ENCODE measurements at regions not wholly inside any gene's neighbourhood (a gene's known extent, or its start where the extent isn't known, plus 50 kb on each side); places are given as distances from the start of the nearest gene placed in this dataset.

DNA sequence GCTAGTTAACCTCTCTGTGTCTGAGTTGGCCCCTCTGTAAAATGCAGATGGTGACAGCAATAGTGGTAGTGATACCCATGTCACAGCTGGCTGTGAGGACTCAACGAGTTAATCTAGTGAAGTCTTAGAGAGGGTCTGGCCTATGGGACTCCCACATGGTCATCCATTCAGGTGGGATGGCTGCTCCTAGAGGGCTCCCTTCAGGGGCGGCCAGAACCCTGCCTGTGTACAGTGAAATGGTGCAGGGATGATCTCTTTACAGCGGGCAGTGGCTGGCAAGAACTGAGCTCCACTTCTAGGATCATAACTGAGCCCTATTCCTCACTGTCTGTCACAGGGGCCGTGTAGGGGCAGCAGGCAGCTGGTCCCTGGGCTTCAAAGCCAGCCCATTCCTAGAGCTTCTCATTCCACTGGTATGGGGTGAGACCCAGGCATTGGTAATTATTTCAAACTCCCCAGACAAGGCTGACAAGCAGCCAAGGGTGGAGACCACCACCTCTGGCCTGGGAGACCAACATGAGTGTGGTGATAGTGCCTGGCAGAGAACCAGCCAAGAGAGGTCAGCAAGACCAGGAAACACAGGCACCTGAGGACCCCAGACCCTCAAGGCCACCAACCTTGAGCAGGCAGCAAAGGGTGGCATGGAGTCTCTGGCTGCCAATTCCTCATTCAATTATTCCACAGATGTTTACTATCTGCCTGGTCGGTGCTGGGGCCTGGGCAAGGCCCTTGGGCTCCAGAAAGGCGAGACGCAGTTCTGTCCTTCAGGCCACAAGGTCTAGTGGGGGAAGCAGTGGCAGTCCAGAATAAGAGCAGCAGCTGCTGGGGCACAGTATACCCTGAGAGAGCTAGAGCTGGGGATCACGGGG lies 103.4 kb downstream of the MRPL14 start:
- Histone ChIP-seq H2AFZ (no peak overlapping the region), H3F3A (ENCODE audit: insufficient read depth, low read depth) (peaks cover 13% of the 10 kb centered on the region), H3K9me3 (ENCODE audit: insufficient read depth, low read depth) (no peaks in the 10 kb centered on the region), H3K9me2 (ENCODE audit: insufficient read depth) (no peaks in the 10 kb centered on the region), H3K36me3 (ENCODE audit: low read depth) (0 out of 2 replicates have a peak, but pooled peaks cover 2% of the 10 kb centered on the region), H3K79me2 (ENCODE audit: low read depth) (peaks cover 28% of the 10 kb centered on the region), H3K4me2 (no peak overlapping the region), H3K27me3 (ENCODE audit: insufficient read depth, low read depth) (no peaks in the 10 kb centered on the region), H3K27ac (no peak overlapping the region), H3K4me3 (no peak overlapping the region), H3K4me1 (replicated peaks; ENCODE audit: insufficient read depth) (peaks cover 28% of the 10 kb centered on the region), H4K20me1 (ENCODE audit: insufficient read depth) (no peaks in the 10 kb centered on the region)
- CTCF ChIA-PET, result no interaction called here
- intact Hi-C loops (cut with micrococcal nuclease; ENCODE audit: unreplicated experiment), result no loop called here
- POLR2A ChIA-PET (ENCODE audit: unreplicated experiment), result no interaction called here
- no peak for TF ChIP-seq EZH2 (IDR thresholded peaks at IDR 0.05; ENCODE audit: low read depth)
- TF ChIP-seq, protein P1, sequence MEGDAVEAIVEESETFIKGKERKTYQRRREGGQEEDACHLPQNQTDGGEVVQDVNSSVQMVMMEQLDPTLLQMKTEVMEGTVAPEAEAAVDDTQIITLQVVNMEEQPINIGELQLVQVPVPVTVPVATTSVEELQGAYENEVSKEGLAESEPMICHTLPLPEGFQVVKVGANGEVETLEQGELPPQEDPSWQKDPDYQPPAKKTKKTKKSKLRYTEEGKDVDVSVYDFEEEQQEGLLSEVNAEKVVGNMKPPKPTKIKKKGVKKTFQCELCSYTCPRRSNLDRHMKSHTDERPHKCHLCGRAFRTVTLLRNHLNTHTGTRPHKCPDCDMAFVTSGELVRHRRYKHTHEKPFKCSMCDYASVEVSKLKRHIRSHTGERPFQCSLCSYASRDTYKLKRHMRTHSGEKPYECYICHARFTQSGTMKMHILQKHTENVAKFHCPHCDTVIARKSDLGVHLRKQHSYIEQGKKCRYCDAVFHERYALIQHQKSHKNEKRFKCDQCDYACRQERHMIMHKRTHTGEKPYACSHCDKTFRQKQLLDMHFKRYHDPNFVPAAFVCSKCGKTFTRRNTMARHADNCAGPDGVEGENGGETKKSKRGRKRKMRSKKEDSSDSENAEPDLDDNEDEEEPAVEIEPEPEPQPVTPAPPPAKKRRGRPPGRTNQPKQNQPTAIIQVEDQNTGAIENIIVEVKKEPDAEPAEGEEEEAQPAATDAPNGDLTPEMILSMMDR (conservative IDR thresholded peaks at IDR 0.05), result no peak
- no peak for DNase-seq
- no TSS peak for BruUV-seq (replicated peaks)

DNA sequence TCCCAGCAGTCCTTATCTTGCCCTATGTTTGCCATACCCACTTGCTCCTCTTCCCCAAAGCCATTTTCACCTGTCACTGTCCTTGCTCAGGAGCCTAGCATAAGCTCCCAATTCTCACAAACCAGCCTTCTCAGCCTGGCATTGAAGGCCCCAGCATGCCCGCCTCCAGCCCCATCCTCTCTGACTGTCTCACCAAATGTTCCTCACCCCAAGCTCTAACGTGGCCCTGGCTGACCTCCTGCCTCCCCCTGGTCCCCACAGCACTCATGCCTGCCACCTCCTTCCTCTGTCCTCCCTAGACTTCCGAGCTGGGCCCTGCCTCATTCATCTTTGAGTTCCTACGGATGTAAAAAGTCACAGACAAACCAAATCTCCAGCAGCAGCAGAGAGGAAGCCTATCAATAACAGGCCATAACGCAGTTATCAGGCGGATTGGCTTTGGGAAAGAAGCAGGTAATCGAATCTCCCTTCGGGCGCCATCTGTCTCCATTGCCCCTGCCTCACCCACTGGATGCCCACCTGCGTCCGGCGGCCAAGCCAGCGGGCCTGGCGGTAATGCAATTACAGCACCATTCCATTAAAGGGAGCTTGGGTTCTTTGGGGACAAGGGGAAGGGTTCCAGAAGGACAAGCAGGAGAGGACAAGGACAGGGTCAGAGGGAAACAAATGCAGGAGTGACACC lies 104.4 kb downstream of the MRPL14 start:
- no peak for DNase-seq
- H4K20me1 ChIP-seq (ENCODE audit: insufficient read depth), result no peaks in the 10 kb centered on the region
- intact Hi-C loops (cut with micrococcal nuclease; ENCODE audit: unreplicated experiment), result no loop called here
- peaks cover 3% of the 10 kb centered on the region; the same call in 1 of the 2 replicates for H3F3A ChIP-seq (ENCODE audit: insufficient read depth, low read depth)
- POLR2A ChIA-PET (ENCODE audit: unreplicated experiment), result no interaction called here
- TF ChIP-seq EZH2 (IDR thresholded peaks at IDR 0.05; ENCODE audit: low read depth), result no peak
- TF ChIP-seq, protein P1 (conservative IDR thresholded peaks at IDR 0.05), result no peak
- no peaks in the 10 kb centered on the region for H3K9me2 ChIP-seq (ENCODE audit: insufficient read depth)
- no peak overlapping the region for H2AFZ ChIP-seq
- H3K4me1 ChIP-seq (replicated peaks; ENCODE audit: insufficient read depth), result peaks cover 17% of the 10 kb centered on the region
- peaks cover 5% of the 10 kb centered on the region; the same call in 1 of the 2 replicates for H3K36me3 ChIP-seq (ENCODE audit: low read depth)
- H3K4me2 ChIP-seq, result no peak overlapping the region
- peaks cover 5% of the 10 kb centered on the region for H3K9me3 ChIP-seq (ENCODE audit: insufficient read depth, low read depth)
- H3K4me3 ChIP-seq, result no peak overlapping the region
- CTCF ChIA-PET, result no interaction called here
- no TSS peak for BruUV-seq (replicated peaks)
- no peak overlapping the region for H3K27ac ChIP-seq
- peaks cover 28% of the 10 kb centered on the region for H3K79me2 ChIP-seq (ENCODE audit: low read depth)
- no peaks in the 10 kb centered on the region for H3K27me3 ChIP-seq (ENCODE audit: insufficient read depth, low read depth)

DNA sequence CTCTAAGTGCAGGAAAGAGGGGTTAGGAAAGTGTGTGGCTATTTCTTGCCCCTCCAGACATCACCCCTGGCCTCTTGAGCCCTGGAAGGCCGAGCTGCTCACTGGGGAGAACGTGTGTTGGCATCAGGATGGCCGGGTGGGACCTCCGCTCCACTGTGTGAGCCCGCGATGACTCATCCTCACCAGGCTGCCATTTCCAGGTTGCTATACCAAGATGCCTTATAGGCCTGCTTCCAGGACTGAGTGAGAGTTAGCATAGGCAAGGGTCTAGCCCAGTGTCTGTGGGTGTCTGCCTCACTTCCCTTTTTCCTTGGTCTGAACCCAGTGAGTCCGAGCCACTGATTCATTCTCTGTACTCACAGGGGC lies 105.0 kb downstream of the MRPL14 start:
- no peak for TF ChIP-seq EZH2 (IDR thresholded peaks at IDR 0.05; ENCODE audit: low read depth)
- TF ChIP-seq, protein P1 (conservative IDR thresholded peaks at IDR 0.05), result no peak

More for the DNA sequence above, 105.0 kb downstream of the MRPL14 start:
- peaks cover 5% of the 10 kb centered on the region for H3K9me3 ChIP-seq (ENCODE audit: insufficient read depth, low read depth)
- H2AFZ ChIP-seq, result no peak overlapping the region
- intact Hi-C loops (cut with micrococcal nuclease; ENCODE audit: unreplicated experiment), result no loop called here
- peaks cover 5% of the 10 kb centered on the region; the same call in 1 of the 2 replicates for H3K36me3 ChIP-seq (ENCODE audit: low read depth)
- H3K79me2 ChIP-seq (ENCODE audit: low read depth), result peaks cover 25% of the 10 kb centered on the region
- no TSS peak for BruUV-seq (replicated peaks)
- H3K4me3 ChIP-seq, result no peak overlapping the region
- no peaks in the 10 kb centered on the region for H3K27me3 ChIP-seq (ENCODE audit: insufficient read depth, low read depth)
- H3K4me2 ChIP-seq, result no peak overlapping the region
- DNase-seq, result no peak
- H3K4me1 ChIP-seq (replicated peaks; ENCODE audit: insufficient read depth), result peaks cover 14% of the 10 kb centered on the region
- CTCF ChIA-PET, result no interaction called here
- H3K9me2 ChIP-seq (ENCODE audit: insufficient read depth), result no peaks in the 10 kb centered on the region
- H3K27ac ChIP-seq, result no peak overlapping the region
- H4K20me1 ChIP-seq (ENCODE audit: insufficient read depth), result no peaks in the 10 kb centered on the region
- H3F3A ChIP-seq (ENCODE audit: insufficient read depth, low read depth), result peaks cover 4% of the 10 kb centered on the region; the same call in 1 of the 2 replicates
- POLR2A ChIA-PET (ENCODE audit: unreplicated experiment), result no interaction called here

Measured in PC-9 (cell line).